Anterior cingulate cortex (tissue), 58 donors: ENCODE measurements at regions not wholly inside any gene's neighbourhood (a gene's known extent, or its start where the extent isn't known, plus 50 kb on each side); places are given as distances from the start of the nearest gene placed in this dataset.

Experiments used
- DNase-seq, 58 donors: peaks; one replicate each; lab custom pipeline; 2025; lab: John Stamatoyannopoulos, UW

DNA sequence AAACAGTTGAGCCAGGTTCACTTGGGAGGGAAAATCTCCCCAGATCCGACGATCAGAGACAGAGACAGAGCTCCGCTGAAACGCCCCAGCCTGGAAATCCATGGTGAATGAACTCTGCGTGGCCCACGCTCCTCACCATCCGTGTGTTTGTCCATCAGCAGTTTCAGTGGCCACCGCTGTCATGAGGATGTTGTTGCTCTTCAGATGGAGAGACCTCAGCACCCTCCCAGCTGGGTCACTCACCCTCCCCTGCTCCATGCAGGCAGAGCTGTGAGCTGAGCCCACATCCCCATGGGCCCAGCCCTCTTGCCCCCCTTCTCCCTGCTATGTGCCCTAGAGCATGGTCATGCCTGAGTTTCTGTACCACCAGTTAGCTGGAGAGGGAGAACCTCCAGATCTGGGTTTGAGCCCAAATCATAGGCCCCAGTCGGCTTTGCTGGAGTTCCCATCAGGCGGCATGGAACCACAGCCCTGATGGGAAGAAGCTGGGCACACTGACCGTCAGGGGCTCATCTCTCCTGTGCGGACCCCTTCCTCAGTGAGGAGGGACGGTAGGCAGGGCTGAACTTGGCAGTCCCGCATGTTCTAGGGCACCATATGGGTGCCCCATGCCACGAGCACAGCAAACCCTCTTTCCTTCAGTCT is 154.4 kb upstream of the COL5A1 start:
- DNase-seq, result no peak

DNA sequence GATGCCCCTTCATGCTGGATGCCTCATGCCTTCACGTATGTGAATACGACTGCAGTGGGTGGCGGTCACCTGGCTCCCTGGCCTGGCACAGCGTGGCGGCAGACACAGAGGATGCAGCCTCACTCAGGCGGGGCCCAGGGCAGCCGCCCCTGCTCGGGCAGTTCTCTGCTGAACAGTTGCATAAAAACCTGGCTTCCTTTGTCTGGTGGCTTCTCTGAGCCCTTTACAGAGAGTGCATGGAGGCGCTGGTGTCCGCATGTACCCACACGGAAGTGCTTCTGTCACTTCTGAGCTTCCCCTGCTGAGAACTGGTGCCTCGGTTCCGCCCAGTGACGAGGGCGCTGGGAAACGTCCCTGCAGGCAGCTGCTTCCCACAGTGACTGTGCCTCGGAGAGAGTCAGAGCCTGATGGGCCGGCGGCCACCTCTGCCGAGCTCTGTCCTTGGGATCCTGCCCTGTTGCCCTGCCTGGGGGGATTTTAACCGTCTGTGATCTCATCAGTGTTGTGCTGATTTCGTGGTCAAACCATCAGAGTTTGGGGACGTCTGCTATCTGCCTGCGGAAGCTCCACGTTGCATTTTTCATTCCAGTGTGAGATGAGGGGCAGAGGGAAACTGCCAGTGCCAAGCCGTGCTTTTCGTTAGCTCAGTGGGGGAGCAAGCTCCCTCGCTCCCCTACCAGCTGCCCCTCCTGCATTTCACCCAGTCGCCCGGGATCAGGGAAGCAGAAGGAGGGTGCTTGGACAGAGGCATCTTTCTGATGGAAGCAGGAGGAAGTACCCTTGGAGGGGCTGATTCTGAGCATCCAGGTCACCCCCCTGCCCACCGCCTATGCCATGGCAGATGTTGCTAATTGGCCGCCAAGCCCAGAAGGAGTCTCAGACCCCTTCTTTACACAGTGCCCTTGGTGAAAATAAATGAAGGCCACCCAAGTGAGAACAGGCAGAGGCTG is 153.0 kb upstream of the COL5A1 start:
- DNase-seq, result peak in 2 of 58 donors; percentile 20 to 24

DNA sequence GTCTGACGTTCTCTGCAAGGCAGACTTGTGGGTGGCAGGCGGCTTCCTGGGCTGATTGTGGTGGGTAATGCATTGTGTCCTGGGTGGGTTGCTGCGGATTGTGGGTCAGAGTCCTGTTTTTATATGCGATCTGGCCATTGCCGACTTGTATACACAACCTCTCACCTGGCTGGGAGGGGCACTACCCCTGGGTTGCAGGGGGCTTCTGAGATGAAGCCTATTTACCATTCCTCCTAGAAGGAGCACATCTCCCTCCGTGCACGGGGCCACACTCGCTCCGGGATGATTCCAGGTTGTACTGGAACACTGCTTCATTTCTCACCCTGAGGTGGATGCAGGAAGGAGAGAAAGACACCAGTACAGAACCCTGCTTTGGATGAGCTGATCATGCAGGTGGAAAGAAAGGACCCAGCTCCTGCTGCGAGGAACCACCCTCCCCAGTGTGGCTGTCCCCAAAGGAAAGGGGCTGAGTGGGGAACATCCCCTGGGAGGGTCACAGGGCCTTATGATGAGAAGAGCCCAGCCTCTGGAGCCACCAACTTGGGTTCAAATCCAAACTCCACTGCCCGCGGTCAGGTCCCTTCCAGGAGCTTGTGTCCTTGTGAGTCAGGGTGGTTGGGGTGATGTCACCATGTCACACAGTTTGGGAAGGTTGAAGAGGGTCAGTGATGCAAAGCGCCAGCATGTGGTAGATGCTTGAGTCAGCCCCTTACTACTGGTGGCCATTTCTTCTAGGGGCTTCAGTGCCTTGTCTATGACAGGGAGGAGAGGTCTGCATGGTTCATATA is 151.8 kb upstream of the COL5A1 start:
- no peak for DNase-seq

DNA sequence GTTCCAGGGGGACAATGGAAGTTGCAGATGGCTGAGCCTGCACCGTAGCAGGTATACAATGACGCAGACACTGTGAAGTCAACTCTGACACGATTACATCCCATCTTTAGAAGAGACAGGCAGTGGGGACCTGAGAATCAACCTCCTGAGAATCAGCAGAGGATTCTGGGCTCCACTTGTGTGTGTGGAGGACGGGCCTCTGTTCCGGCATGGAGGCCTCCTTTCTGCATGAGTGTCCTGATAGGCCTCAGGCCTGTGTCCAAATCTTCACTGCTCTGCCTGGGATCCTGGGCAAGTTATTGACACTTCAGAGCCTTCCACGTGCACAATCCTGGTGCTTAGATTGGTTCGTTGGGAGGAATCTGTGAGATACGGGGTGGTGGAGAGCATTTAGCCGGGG is 151.2 kb upstream of the COL5A1 start:
- no peak for DNase-seq

DNA sequence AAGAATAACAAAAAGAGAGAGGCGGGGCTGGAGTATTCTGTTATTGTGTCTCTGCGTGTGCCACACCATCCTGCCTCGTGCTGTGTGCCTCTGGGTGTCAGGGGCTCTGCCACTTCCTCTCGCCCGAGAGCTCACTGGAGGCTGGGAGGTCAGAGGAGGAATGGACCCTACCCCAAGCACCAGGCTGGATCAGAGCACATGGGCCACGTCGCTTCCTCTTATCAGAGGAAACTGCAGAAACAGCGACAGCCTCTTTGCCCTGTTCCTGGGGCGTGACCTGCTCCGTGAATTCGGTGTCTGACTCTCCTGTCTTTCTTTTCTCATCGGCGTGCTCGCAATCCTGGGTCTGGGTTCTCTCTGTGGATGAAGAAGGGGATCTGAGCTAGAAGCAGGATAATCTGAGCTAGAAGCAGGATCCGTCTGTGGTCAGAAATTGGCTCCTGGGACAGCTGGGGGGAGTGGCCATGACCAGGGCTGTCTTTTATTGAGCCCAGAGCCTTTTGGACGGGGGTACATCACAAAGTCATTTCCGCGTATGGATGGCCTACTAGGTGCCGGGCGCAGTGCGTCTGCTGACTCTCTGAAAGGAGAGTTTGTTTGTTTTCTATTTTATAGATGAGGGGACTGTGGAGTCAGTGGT is 150.3 kb upstream of the COL5A1 start:
- DNase-seq, result no peak

DNA sequence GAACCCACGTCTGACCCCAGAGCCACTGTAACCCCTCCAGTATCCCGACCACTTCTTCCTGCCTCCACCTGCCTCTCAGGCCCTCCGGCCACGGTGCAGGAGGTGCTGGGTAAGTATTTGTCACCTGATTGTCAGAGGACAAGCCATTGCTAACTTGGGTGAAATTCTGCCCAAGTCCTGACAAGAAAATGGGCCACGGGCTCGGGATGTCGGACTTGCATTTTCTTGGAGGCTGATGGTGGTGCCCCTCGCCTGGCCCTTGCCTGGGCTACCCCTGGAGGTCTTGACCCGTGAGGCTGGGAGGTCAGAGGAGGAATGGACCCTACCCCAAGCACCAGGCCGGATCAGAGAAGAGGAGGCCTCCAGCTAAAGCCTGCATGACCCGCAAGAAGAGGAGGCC is 149.7 kb upstream of the COL5A1 start:
- no peak for DNase-seq

DNA sequence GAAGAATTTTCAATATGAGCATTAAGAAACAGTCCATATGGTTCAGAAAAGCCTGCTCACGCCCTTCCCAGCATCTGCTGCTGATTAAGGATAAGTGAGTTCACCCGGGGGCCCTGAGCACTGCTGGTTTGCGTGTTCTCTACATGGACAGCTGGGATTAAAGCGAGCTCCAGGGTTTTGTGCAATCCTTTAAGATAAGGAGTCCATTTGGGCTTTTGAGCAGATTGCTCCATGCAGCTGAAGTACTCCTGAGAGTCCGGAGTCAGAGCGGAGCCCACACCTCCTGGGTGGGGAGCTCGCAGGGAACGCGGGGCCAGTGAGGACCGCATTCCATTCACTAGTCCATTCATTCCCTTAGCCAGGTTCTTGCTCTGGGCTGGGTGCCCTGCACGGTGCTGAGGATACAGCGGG is 149.3 kb upstream of the COL5A1 start:
- DNase-seq, result no peak

DNA sequence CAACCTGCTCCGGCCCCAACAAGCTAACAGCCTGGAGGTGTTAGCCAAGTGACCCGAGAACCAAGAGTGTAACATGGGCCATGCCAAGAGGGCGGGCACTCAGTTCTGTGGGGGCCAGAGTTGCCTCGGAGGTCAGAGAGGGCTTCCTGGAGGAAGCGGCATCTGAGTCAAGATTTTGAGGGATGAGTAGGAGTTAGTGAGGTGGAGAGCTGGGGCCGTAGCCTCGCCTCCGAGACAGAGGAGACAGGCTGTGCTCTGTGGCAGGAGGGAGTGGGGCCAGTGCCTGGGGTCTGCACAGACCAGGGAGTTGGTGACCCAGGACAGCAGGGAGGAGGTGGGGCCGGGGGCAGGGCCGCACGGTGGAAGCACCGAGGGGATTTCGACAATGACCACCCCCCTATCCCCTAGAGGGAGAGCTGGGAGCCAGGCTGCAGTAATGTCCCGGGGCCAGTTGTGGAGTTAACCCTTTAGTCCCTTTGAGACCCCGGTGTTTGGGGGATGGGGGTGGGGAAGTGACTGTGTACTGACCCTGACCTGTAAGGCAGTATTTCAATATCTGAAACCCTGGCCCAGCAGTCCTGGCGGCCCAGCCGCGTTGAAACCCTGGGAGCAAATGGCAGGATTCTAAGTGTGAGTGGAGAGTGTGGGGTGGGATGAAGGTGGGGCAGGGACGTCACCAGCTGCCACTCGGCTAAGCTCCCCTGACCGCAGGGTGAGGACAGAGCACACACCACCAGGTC is 148.7 kb upstream of the COL5A1 start:
- no peak for DNase-seq

DNA sequence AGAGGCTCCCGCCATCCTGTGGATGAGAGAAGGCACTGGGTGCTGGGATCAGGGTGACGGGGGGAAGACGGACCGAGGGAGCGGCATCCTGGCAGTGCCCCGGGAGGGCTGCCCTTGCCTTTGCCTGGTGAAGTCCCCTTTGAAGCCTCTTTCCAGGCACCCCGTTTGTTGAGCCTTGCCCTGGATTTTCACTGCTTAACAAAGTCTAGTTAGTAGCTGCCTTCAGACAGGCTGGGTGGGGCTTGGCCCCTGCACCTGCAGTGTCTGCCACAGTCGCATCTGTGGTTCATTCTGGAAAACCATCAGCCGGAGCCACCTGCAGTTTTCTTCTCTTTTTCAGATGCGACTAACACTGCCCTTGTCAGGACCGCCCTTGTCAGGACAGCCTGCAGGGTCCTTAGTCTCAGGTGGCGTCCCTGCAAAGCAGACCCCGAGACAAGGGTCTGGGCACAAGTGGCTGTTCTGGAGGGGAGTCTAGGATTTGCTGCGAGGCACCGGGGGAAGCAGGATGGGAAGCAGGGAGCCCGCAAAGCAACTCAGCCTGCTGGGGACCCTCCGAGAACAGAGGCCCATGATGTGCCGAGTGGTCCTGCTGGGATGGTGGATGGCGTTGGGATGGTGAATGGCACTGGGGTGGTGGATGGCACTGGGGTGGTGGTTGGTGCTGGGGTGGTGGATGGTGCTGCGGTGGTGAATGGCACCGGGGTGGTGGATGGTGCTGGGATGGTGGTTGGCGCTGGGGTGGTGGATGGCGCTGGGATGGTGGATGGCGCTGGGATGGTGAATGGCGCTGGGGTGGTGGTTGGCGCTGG is 147.9 kb upstream of the COL5A1 start:
- no peak for DNase-seq

DNA sequence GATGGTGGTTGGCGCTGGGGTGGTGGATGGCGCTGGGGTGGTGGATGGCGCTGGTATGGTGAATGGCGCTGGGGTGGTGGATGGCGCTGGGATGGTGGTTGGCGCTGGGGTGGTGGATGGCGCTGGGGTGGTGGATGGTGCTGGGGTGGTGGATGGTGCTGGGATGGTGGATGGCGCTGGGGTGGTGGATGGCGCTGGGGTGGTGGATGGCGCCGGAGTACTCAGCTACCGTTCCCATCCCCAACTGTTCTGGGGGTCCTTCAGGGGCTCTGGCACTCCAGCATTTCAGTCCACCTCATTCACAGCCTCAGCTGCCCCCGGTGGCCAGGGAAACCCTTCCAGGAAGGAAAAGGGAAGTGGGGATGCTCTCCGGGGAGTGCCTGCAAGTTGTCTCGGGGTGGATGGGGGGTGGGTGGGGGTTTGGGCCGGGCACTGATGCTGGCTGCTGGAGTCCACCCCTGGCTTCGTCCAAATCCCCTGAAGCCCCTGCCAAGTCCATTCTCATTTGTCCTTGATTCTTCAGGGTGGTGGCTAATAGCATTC is 147.3 kb upstream of the COL5A1 start:
- DNase-seq, result no peak

DNA sequence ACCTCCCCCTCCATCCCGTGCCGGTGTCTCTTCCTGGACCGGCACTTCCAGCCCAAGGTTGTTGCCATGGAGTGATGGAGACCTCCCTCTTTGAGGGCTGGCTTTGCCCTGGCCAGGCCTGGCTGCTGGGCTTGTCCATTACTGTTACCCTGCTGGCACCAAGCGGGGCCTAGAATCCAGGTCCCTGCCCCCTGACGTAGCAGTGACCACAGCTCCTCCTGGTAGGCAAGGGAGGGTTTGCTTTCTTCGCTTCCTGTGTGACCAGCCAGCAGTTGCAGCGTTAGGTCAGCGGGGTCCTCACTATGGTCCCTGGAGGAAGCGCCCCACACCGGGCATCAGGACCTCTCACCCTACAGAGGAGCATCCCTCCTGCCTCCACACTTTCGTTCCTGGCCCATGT is 146.7 kb upstream of the COL5A1 start:
- DNase-seq, result no peak

DNA sequence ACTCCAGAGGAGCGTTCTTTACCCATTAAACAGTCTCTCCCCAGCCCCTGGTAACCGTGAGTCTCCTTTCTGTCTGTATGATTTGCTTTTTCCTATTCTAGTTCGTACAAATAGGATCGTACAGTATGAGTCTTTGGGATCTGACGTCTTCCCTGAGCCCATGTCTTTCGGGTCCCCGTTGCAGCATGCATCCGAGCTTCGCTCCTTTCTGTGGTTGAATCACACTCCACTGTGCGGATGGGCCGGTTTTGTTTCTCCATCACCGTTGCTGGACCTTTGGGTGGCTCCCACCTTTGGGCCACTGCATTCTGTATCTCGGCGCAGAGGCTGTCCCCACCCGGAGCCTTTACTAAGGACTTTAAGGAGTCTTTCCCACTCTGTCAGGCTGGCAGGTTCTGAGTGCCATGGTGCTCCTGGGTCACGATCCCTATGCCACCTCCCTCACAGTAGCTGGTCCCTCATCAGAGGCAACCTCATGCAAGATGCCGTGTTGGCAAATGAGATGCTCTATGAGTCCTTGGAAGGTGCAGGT is 145.7 kb upstream of the COL5A1 start:
- DNase-seq, result no peak

DNA sequence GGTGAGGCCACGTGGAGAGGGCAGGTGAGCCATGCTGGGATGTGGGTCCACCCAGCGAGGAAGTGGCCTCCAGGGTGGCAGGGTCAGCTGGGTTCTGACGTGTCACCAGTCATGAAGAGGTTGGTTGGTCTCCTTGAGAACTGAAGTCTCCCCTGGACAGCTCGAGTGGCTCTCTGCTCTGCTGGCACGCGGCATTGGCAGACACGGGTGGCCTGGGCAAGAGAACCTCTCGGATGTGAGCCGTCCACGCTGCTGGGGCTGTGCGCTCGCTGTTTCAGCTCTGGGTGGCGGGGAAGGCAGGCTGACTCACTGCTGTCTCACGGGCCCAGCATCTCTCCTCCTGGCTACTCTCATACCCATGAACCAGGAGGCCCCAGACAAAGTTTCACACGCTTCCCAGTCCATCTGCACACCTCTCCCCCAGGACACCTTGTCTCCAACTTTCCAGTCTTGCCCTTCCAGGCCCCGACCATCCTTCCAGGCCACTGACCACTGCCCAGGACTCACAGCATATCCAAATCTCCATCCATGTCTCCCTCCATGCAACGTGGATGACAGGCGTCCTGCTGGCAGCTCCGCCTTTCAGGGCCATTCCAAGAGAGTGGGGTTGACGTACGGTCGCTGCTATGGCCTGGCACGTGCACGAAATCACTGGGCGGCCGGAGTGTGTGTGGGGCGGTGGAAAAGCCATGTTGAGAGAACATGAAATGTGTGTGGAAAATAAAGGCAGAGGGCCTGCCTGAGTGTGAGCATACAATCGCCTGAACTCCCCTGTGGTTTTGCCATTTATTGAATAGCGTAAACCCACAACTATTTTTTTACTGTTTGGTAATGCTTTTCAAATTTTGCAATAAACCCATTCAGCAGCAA is 145.0 kb upstream of the COL5A1 start:
- DNase-seq, result no peak

DNA sequence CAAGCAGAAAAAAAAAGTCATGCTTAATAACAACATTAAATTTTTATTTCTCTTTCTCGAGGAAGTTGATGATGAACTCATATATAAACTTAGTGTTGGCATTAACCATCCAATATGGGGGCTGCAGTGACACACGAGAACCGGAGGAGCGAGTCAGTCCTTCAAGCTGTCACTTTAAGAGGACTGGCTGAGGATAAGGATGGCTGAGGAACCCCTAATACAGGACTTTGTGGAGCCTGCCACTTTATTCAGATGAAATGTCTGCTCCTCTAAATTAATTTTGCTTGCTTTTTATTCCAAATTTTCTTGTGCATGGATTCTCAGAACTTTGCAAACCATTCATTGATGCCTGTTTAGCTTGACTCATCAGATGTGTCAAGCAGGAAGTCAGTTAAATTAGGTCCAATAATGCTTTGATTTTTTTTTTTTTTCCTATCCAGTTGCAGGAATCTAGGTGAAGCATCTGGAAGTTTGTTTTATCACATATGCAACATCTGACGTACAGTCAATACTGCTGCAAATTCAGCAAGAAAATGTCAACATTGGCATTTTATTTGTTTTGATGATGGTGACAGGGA is 144.2 kb upstream of the COL5A1 start:
- DNase-seq, result no peak

DNA sequence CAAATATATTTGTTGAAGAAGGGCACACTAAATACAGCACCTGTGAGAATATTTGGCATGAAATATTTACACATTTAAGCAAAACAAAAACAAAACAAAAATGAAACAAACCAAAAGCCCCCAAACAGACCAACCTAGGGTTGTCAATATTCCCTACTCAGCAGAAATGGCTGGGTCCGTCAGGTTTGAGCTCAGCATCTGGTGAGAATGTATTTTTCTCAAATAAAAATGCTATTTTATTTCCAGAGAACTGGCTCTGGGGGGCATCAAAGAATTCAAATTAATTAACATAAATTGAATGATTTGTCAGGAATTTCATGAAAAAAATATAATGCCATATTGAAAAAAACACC is 142.8 kb upstream of the COL5A1 start:
- DNase-seq, result no peak

DNA sequence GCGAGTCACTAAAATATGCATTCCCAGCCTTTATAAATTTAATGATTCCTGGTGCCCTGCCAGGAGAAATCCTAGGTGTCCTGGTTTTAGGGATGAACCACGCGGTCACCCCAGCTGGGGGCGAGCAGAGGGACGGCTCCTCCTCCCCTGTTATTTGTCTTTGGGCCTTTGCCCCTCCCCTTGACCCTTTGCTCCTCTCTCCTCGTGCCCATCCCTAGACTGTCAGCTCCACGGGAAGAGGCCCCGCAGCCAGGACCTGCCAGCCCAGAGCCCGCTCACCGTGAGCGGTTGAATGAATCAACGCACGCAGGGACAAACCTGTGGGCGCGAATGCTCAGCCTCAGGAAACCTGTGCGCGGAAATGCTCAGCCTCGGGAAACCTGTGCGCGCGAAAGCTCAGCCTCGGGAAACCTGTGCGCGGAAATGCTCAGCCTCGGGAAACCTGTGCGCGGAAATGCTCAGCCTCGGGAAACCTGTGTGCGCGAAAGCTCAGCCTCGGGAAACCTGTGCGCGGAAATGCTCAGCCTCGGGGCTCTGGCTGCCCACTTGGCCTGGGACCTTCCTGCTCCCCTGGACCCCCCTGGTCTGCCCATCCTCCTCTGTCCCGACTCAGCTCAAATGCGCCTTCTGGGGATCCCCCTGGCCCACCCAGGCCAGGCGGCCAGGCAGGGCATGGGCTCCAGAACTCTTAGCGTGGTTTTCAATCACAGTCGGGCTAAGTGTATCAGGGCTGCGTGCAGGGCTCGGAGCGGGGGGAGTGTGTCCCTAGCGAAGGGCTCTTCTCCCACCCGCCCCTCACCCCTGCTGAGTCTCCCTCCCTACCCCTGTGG is 140.5 kb upstream of the COL5A1 start:
- DNase-seq, result no peak
